GM21447 (cell line): ENCODE measurements at regions not wholly inside any gene's neighbourhood (a gene's known extent, or its start where the extent isn't known, plus 50 kb on each side); places are given as distances from the start of the nearest gene placed in this dataset.
A peak's percentile ranks its signal among the peaks of the same experiment; 100 is the strongest.
"Not testable (repeated sequence)": the region's sequence is repeated elsewhere in the genome, so short reads cannot be mapped to it uniquely, and the experiment has no call there.

Source experiments
- ATAC-seq: cut with Tn5 transposase; IDR thresholded peaks from one replicate; pipeline ENCODE4 v1.9.1; 2021; ENCODE audit not compliant: unreplicated experiment

DNA sequence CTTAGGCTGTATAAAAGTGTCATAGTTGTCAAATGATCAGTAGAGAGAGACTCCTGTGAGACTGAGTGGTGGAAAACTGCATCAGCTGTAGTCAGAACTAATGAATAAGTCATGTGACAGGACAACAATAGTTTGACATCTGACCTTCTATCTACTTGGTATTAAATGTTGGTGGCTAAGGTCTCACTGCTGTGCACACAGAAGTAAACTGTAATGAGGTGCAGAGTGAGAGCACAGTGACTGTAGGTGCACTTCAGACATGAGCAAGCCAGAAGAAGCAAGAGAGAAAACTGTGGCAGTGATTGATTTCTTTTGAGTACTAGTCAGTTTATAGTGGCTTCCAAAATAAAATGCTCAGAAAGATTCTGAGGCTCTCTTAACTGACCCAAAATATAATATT, 803.6 kb downstream of the RAPGEF2 start:
- ATAC-seq = no peak

DNA sequence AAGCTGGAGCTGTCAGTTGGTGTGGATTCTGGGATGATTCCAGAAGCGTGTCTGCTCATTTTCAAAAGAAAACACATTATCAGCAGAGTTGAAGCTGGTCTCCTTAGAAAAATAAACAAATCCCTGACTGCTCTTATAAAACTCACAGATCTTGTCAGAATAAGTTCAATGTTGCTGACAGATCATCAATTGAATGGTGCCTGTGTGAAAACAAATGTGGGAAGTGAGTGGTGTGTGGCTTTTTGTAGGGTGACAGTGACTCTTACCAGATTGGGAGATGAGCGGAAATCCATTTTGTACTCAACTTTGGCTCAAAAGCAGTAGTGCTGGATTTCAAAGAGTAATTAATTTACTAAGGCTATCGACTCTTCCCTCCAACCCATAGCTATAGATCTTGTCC, 807.8 kb downstream of the RAPGEF2 start:
- ATAC-seq = no peak

DNA sequence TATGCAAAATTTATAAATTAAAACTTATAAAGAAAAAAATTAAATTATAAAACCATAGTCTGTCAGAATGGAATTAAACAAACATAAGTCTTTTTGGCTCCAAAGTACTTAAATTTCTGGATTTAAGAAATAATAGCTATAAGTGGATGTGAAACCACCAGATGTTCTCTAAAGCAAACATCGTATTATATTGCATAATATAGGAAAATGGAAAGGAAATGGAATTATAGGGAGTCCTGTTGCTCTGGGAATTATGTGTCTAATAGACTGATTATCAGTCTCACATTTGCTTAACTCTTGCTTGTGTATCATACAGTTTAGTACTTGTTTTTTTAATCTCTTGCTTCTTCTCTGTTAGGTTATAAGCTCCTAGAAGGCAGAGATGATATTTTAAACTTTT, 819.2 kb downstream of the RAPGEF2 start:
- no peak for ATAC-seq

DNA sequence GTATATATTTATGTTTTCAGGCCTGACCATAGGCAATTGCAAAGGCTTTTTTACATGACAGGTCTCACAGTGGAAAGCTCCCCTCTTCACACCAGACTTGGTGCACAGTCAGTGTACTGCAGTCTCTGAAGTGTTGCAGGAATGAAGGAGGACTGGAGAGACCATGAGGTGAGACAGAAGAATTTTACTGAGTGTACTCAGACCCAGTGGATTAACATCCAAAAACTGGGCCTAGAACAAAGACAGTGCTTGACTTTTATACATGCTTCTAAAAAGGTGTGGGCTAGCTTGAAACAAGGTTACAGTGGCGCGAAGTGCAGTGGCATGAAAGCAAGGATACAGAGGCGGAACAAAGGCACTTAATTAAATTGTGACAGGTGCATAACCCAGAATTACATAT, 822.9 kb downstream of the RAPGEF2 start:
- ATAC-seq = no peak

GRCh38 chr4:159926871-159927270, 824.0 kb downstream of the RAPGEF2 start:
- no peak for ATAC-seq

GRCh38 chr4:159927781-159928180, 824.9 kb downstream of the RAPGEF2 start:
- ATAC-seq = no peak

- ATAC-seq = not testable (repeated sequence)
Observed at GRCh38 chr4:159934602-159935001, 831.7 kb downstream of the RAPGEF2 start.

DNA sequence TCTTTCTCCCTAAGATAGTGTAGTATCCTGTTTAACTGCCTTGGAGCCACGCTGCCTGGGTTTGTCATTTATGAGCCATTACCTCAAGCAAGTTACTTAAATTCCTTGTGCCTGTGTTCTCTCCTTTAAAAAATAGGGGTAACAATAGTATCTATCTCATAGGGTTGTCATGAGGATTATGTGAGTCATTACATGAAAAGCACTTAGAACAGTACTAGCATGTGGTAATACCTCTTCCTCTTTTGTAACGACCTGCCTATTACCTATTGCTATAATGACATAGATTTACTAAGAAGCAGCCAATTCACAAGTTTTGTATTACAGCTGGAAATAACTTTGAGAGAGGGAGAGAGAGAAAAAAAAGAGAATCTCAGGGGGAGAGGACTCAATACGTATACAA, 834.7 kb downstream of the RAPGEF2 start:
- no peak for ATAC-seq

GRCh38 chr4:159939681-159940080, 836.8 kb downstream of the RAPGEF2 start:
- not testable (repeated sequence) for ATAC-seq

DNA sequence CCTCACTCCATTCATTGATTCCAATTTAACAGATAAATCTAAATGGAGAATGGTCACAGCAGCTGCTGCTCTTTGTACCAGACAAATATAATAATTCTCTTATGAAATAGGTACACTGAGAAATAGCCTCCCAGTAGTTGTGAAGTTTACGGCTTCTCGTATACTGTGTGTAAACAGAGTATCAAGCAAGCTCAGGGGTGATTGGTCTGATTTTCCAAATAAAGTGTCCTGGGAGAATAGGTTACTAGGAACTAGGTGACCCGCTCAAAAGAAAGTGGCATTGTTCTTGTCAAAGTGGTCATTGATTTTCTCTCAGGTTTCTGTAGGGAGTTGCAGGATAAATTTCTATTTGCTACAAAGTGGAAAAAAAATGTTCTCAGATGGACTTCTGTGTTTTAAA, 838.2 kb downstream of the RAPGEF2 start:
- ATAC-seq = no peak

GRCh38 chr4:159944477-159944876, 841.6 kb downstream of the RAPGEF2 start:
- ATAC-seq = no peak

DNA sequence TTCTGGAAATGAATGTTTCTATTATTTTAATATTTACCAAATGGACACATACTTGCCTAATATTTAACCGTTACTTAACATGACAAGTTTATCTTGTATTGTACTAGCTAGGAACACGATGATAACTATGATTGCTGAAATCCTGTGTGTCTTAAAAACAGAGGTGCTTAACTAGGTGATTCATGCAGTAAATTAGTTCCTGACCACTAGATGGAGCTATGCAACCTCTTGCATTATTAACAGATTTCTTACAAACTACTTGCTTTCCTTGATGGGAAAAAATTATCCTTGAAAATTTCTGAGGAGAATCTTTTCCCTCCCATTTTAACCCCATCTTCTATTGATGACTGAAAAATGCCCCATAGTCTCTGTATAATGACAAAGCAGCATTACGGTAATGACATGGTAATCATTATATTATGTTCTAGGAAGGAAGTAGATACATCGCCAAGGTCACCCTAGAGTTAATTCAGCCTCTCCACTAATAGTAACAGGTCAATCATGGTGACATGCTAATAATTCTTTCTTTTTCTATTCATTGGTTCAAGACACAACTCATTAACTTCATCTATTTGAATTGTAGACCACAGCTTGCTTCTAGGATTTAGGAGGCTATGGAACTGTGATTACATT, 844.2 kb downstream of the RAPGEF2 start:
- peak; percentile 75 for ATAC-seq

- ATAC-seq = no peak
Observed at GRCh38 chr4:159950707-159951106, 847.8 kb downstream of the RAPGEF2 start.

DNA sequence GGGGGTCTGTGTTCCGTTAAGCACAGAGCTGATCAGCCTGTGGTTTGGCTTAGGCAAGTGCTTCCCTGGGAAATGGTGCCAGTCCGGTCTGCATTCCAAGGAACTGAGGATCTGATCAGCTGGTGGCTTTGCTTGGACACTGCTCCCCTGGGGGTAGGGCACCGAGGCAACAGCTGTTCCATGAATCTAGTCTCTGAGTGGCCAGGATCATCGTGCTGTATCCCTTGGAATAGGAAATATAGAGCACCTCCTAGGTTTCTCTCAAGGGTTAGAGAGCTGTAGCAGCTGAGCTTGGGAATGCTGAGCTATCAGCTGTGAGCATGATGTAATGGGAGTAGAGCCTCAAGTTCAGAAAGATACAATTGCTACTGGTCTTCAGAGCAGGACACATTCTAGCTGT, 863.9 kb downstream of the RAPGEF2 start:
- ATAC-seq = no peak

DNA sequence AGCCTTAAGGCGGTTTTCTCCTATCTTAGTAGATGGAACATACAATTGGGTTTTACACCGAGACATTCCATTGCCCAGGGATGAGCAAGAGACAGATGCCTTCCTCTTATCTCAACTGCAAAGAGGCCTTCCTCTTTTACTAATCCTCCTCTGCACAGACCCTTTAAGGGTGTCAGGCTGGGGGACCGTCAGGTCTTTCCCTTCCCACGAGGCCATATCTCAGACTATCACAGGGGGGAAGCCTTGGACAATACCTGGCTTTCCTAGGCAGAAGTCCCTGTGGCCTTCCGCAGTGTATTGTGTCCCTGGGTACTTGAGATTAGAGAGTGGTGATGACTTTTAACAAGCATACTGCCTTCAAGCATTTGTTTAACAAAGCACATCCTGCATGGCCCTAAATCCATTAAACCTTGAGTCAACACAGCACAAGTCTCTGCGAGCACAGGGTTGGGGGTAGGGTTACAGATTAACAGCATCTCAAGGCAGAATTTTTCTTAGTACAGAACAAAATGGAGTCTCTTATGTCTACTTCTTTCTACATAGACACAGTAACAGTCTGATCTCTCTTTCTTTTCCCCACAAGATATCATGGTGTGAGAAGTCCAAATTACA, 874.1 kb downstream of the RAPGEF2 start:
- not testable (repeated sequence) for ATAC-seq

DNA sequence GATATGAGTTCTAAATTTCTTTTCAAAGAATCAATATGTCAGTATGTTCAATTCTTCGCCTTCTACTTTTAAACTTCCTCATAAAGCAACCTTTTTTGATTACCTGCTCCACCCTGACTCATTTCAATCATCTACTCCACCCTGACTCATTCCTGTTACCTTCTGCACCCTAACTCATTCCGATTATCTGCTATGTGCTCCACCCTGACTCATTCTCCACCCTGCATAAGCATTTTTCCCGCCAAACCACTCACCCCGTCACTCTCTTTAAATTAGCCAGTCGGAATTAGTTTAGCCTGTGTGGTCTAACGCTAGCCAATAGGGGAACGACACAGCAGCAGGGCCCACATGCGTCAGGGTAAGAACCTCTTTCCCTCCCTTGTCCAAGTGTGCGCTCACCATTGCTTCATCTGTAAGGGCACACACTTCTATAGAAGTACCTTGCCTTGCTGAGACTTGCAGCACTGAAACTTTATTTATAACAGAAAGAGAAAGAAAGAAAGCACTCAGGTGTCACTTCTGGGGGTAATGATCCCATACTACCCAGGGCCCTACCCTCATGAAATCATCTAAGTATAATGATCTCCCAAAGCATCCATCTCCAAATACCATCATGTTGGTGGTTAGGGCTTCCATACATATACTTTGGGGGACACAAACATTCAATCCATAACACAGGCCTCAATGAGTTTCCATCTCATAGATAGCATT, 875.2 kb downstream of the RAPGEF2 start:
- ATAC-seq = no peak

GRCh38 chr4:159979351-159979750, 876.5 kb downstream of the RAPGEF2 start:
- ATAC-seq = no peak

- ATAC-seq = no peak
Observed at GRCh38 chr4:159979953-159980352, 877.1 kb downstream of the RAPGEF2 start.

DNA sequence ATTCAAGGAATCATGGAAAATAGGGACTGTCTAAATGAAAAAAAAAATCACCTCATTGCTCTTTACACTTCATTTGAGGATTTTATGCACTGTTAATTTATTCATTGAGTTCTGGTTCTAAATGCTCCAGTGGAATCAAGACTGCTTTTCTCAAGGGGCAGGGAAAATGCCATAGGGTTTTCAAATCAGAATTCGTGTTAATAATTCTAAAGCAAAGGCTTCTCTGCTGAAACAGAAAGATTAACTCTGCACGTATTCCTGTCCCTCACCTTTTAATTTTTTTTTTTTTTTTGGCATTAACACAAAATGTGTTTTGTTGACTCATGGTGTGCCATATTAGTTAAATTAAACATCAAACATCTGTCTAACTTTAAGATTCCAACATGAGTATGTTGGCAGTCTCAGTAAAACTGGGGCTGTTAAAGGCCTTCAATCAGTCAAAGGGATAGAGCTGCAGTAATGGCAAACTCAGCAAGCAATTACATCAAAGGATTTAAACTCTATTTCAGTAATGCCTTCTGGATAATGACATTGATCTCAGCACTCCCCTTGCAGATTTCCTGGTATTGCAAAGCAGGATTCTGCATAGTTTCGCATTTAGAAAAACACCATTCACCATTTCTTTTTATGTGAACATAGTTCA, 878.1 kb downstream of the RAPGEF2 start:
- no peak for ATAC-seq

DNA sequence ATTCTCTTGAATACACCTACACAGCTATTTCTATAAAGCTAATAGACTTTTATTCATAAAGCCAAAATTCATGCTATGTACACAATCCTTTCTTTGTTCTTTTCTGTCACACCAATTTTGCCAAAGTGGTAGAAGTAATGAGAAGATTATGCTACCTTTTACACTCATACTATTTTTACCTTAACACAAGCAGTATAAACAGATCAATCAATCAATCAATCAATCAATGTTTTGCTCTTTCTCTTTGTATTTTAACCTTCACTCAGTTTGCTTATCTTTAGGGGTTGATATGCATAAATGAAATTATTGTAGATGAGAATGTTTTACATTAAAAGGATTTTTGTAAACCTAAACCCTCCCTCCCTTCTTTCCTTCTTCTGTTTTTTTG, 878.6 kb downstream of the RAPGEF2 start:
- ATAC-seq = no peak

- no peak for ATAC-seq
Observed at GRCh38 chr4:159983082-159983481, 880.2 kb downstream of the RAPGEF2 start.
